Mesenchymal stem cell (in vitro differentiated cells and primary cell): ENCODE measurements at regions not wholly inside any gene's neighbourhood (a gene's known extent, or its start where the extent isn't known, plus 50 kb on each side); places are given as distances from the start of the nearest gene placed in this dataset.

Experiments used
- DNase-seq: peaks from one replicate; pipeline ENCODE4 v3.0.0-alpha.2; 2013
- H2AFZ ChIP-seq: one replicate; pipeline ENCODE4 v1.6.1; 2013; ENCODE audit warnings: low read depth, mild to moderate bottlenecking, control low read depth, inconsistent platforms, low read length, moderate library complexity
- H2AK5ac ChIP-seq: 2 replicates; pipeline ENCODE4 v1.6.1; 2013; ENCODE audit warnings: low read length, moderate library complexity, mild to moderate bottlenecking, inconsistent platforms; ENCODE audit not compliant: severe bottlenecking
- H2BK120ac ChIP-seq: one replicate; pipeline ENCODE4 v1.6.1; 2013; ENCODE audit warnings: low read depth, mild to moderate bottlenecking, inconsistent platforms, low read length, moderate library complexity
- H2BK12ac ChIP-seq, 2 experiments: one replicate each; pipeline ENCODE4 v1.6.1; 2013; ENCODE audit warnings: inconsistent platforms in 2 of 2, low read length in 2 of 2, mild to moderate bottlenecking in 2 of 2, moderate library complexity in 2 of 2, control low read depth in 1 of 2
- H2BK15ac ChIP-seq: one replicate; pipeline ENCODE4 v1.6.1; 2013; ENCODE audit warnings: mild to moderate bottlenecking, low read depth, inconsistent platforms; ENCODE audit not compliant: poor library complexity, severe bottlenecking
- H2BK5ac ChIP-seq: 2 replicates; pipeline ENCODE4 v1.6.1; 2013; ENCODE audit warnings: low read depth, mild to moderate bottlenecking, low read length, control low read depth, inconsistent platforms; ENCODE audit not compliant: poor library complexity, severe bottlenecking
- H3K14ac ChIP-seq, 2 experiments: one replicate each; pipeline ENCODE4 v1.6.1; 2013; ENCODE audit warnings: inconsistent platforms in 2 of 2, low read length in 2 of 2, control low read depth in 1 of 2, mild to moderate bottlenecking in 1 of 2, moderate library complexity in 1 of 2
- H3K18ac ChIP-seq, 2 experiments: one replicate each; pipeline ENCODE4 v1.6.1; 2013; ENCODE audit warnings: inconsistent platforms in 2 of 2, low read length in 2 of 2, control low read depth in 1 of 2, low read depth in 1 of 2, mild to moderate bottlenecking in 1 of 2
- H3K23ac ChIP-seq, 2 experiments: one replicate each; pipeline ENCODE4 v1.6.1; 2013; ENCODE audit warnings: inconsistent platforms in 2 of 2, low read length in 2 of 2, mild to moderate bottlenecking in 2 of 2, moderate library complexity in 2 of 2, control low read depth in 1 of 2
- H3K27ac ChIP-seq: 2 replicates; pipeline ENCODE4 v1.5.1; 2013; ENCODE audit warnings: mild to moderate bottlenecking, moderate library complexity, low read length, control low read depth, inconsistent platforms; ENCODE audit not compliant: poor library complexity, severe bottlenecking
- H3K27me3 ChIP-seq, 2 experiments: 2 replicates each; pipeline versions ENCODE4 v1.6.1 to v1.7.0; 2013; ENCODE audit warnings: low read length in 2 of 2, mild to moderate bottlenecking in 2 of 2, moderate library complexity in 2 of 2, control low read depth in 1 of 2, inconsistent platforms in 1 of 2; ENCODE audit not compliant: control insufficient read depth in 1 of 2, insufficient read depth in 1 of 2
- H3K36me3 ChIP-seq, 2 experiments: 2 replicates each; pipeline versions ENCODE4 v1.6.1 to v1.7.0; 2013; ENCODE audit warnings: low read length in 2 of 2, control low read depth in 1 of 2, inconsistent platforms in 1 of 2, low read depth in 1 of 2, mild to moderate bottlenecking in 1 of 2; ENCODE audit not compliant: insufficient read depth in 2 of 2, control insufficient read depth in 1 of 2
- H3K4ac ChIP-seq, 2 experiments: one replicate each; pipeline ENCODE4 v1.6.1; 2013; ENCODE audit warnings: inconsistent platforms in 2 of 2, low read length in 2 of 2, mild to moderate bottlenecking in 2 of 2, moderate library complexity in 2 of 2, control low read depth in 1 of 2, low read depth in 1 of 2
- H3K4me1 ChIP-seq: 2 replicates; pipeline ENCODE4 v1.6.1; 2013; ENCODE audit warnings: low read depth, low read length, control low read depth; ENCODE audit not compliant: control insufficient read depth, insufficient read depth
- H3K4me2 ChIP-seq: 2 replicates; pipeline ENCODE4 v1.6.1; 2013; ENCODE audit warnings: low read length, mild to moderate bottlenecking, inconsistent platforms; ENCODE audit not compliant: poor library complexity, severe bottlenecking
- H3K4me3 ChIP-seq, 2 experiments: 2 replicates each; pipeline versions ENCODE4 v1.5.1 to v1.7.0; 2013; ENCODE audit warnings: low read length in 2 of 2, mild to moderate bottlenecking in 2 of 2, control low read depth in 1 of 2, low read depth in 1 of 2; ENCODE audit not compliant: insufficient read depth in 1 of 2
- H3K79me1 ChIP-seq: replicated peaks from 2 replicates; pipeline ENCODE4 v1.6.1; 2013; ENCODE audit warnings: mild to moderate bottlenecking, control low read depth, low read length, inconsistent platforms; ENCODE audit not compliant: poor library complexity, severe bottlenecking
- H3K9ac ChIP-seq: 2 replicates; pipeline ENCODE4 v1.7.0; 2013; ENCODE audit warnings: mild to moderate bottlenecking, low read length, moderate library complexity
- H3K9me3 ChIP-seq: 2 replicates; pipeline ENCODE4 v1.7.0; 2013; ENCODE audit warnings: mild to moderate bottlenecking, low read length; ENCODE audit not compliant: control insufficient read depth
- H4K8ac ChIP-seq: one replicate; pipeline ENCODE4 v1.6.1; 2013; ENCODE audit warnings: inconsistent platforms, mild to moderate bottlenecking, low read length, moderate library complexity
- H4K91ac ChIP-seq: one replicate; pipeline ENCODE4 v1.6.1; 2013; ENCODE audit warnings: mild to moderate bottlenecking, low read length, inconsistent platforms
- WGBS: methylation state at CpG from one replicate; pipeline ENCODE4 v1.1.7; 2013; ENCODE audit warnings: mixed read lengths; 5-methylcytosine and 5-hydroxymethylcytosine counted together

DNA sequence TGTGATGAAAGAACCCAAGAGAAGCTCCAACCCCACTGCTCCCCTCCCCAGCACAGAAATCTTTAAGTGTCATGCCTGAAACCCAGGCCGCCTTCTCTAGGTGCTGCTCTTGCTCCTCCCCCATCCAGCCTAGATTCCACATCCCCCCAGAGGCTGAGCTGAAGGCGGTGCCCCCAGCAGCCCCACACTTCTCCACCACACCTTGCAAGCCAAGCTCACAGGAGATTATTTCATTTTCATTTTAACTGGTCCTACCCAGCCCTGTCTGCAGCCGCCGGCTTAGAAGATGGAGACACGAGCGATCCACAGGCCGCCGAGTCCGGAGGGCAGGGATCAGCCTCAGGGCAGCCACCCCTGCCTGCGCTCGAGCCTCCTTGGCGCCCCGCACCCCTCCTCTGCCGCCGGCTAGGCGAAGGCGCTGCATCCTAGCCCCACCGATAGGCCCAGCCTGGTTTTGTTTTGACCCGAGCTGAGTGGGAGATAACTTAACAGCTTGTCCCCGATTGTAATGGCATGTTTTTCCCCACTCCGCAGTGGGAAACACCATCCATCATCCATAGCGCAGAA lies 125.3 kb downstream of the RBFOX3 start:
- Histone ChIP-seq H3K14ac (no peak overlapping the region), H3K9me3 (no peaks in the 10 kb centered on the region), H3K36me3 (no peaks in the 10 kb centered on the region), H4K91ac (no peak overlapping the region), H3K23ac (no peak overlapping the region), H2AK5ac (no peak overlapping the region), H3K4me3 (no peak overlapping the region), H2AFZ (no peak overlapping the region), H3K4me2 (no peak overlapping the region), H2BK12ac (no peak overlapping the region), H3K27me3 (peaks cover 0 to 81% of the 10 kb centered on the region in 2 experiments), H4K8ac (no peak overlapping the region), H3K4ac (no peak overlapping the region), H3K4me1 (no peaks in the 10 kb centered on the region), H3K9ac (no peak overlapping the region), H2BK15ac (no peak overlapping the region), H2BK120ac (no peak overlapping the region), H3K79me1 (no peaks in the 10 kb centered on the region), H3K18ac (no peak overlapping the region), H2BK5ac (no peak overlapping the region), H3K27ac (no peak overlapping the region)
- WGBS: 86% methylated on average over 22 of the region's 22 CpGs
- DNase-seq: no peak

DNA sequence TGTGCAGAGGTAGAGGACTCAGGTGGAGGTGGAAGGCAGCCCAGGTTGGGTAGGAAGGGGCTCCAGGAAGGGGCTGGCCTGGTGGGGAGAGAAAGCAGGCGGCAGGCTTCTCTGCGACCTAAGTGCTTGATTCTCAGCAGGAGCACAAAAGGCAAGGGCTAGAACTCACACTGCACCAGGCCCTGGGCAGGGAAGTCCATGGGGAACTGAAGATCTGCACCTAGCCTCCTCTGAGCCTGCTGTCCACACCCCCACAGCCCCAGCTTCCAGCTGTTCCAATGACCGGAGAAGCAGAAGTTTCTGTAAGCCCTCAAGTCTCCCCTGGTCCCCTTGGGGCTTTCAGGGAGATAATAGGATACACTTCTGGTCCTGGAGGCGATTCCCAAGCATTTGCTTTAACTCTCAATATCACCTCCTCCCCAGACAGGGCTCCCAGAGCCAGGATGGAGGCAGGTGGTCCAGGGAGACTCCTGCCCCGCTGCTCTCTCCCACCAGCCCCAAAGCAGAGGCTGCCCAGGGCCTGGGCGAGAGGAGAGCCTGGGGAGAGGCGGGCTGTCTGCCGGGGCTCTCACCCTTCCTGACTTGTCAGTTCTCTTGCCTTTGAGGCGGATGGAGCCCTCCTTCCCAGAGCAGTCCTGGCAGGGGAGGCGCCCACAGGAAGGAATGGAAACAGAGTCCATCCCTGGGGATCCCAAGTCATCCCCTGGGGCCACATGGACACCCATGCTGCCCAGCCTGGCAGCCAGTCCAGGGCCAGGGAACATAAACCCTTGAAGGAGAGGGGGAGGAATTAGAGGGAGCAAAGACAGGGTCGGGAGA lies 126.0 kb downstream of the RBFOX3 start:
- Histone ChIP-seq H2AFZ (no peak overlapping the region), H4K8ac (no peak overlapping the region), H2AK5ac (no peak overlapping the region), H3K18ac (no peak overlapping the region), H3K4me2 (no peak overlapping the region), H3K23ac (no peak overlapping the region), H3K14ac (no peak overlapping the region), H4K91ac (no peak overlapping the region), H3K4me3 (no peak overlapping the region), H2BK12ac (no peak overlapping the region), H2BK15ac (no peak overlapping the region), H3K27me3 (peaks cover 0 to 80% of the 10 kb centered on the region in 2 experiments), H3K4ac (no peak overlapping the region), H2BK120ac (no peak overlapping the region), H3K27ac (no peak overlapping the region), H2BK5ac (no peak overlapping the region), H3K79me1 (no peaks in the 10 kb centered on the region), H3K9me3 (no peaks in the 10 kb centered on the region), H3K4me1 (no peaks in the 10 kb centered on the region), H3K9ac (no peak overlapping the region), H3K36me3 (no peaks in the 10 kb centered on the region)
- WGBS: 42% methylated on average over 11 of the region's 11 CpGs
- no peak for DNase-seq

DNA sequence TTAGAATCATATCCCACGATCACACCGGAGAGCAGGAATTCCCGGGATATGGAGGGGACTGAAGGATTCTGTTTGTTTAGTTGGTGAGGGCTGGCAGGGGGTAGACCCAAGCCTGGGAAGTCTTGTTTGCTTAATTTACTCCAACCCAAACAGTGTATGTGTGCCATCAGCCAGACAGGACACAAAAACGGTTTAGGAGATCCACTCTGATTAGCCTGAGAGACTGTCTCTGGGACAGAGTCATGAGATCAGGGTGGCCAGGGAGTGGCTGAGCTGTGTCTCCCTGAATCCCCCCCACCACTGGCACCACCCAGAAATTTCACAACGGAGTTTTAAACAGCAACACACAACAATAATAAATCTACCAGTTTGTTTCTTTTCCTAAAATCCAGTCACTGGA lies 127.0 kb downstream of the RBFOX3 start:
- WGBS: 54% methylated on average over 5 of the region's 5 CpGs

DNA sequence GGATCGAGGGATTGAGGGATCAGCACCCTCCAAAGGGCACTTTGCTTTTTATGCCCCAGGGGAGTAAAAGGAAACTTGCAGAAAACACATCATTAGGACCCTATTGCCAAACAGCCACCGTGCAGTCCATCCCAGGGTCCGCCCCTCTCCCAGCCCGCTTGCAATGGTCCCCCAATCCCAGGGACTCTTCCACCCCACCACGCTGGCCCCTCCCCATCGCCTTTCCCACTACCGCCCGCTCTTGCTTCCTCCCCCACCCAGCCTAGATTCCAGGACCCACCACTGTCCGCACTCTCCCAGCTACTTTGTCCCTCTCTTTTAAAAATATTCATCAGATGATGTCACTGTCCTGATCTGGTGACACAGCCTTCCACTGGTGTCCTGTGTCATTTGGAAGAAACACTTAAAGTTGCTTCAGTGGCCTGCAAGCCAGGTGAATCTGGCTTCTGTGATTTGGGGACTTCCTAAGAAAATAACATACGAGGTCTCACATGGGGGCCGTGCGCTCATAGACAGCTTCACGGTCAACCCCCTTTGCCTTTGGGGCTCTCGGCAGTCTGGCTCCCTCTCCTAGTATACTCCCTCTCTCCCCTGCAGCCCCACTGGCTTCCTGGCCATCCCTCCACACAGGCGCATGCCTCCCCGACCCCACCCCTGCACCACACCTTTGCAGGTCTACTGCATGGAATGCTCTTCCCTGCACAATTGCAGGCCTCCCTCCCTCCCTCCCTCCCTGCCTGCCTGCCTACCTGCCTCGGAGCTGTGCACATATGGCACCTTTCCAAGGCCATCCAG lies 127.9 kb downstream of the RBFOX3 start:
- no peak overlapping the region for H3K14ac ChIP-seq
- H3K36me3 ChIP-seq: no peaks in the 10 kb centered on the region
- H3K4ac ChIP-seq: no peak overlapping the region
- no peaks in the 10 kb centered on the region for H3K79me1 ChIP-seq
- H2AFZ ChIP-seq: no peak overlapping the region
- no peak overlapping the region for H3K18ac ChIP-seq
- H4K91ac ChIP-seq: no peak overlapping the region
- no peak overlapping the region for H3K4me2 ChIP-seq
- H3K9me3 ChIP-seq: no peaks in the 10 kb centered on the region
- H3K4me3 ChIP-seq: no peak overlapping the region
- H2AK5ac ChIP-seq: no peak overlapping the region
- H2BK120ac ChIP-seq: no peak overlapping the region
- H3K27me3 ChIP-seq: peaks cover 0 to 78% of the 10 kb centered on the region in 2 experiments
- no peaks in the 10 kb centered on the region for H3K4me1 ChIP-seq
- no peak overlapping the region for H2BK5ac ChIP-seq
- no peak overlapping the region for H2BK15ac ChIP-seq
- no peak overlapping the region for H2BK12ac ChIP-seq
- no peak overlapping the region for H3K9ac ChIP-seq
- 50% methylated on average over 15 of the region's 17 CpGs for WGBS
- no peak for DNase-seq
- no peak overlapping the region for H3K23ac ChIP-seq
- H3K27ac ChIP-seq: no peak overlapping the region
- H4K8ac ChIP-seq: no peak overlapping the region

More for the DNA sequence above, 127.0 kb downstream of the RBFOX3 start:
- Histone ChIP-seq H2AFZ (no peak overlapping the region), H3K23ac (no peak overlapping the region), H2AK5ac (no peak overlapping the region), H4K91ac (no peak overlapping the region), H2BK120ac (no peak overlapping the region), H3K36me3 (no peaks in the 10 kb centered on the region), H2BK15ac (no peak overlapping the region), H3K27me3 (peaks cover 0 to 85% of the 10 kb centered on the region in 2 experiments), H3K79me1 (no peaks in the 10 kb centered on the region), H2BK12ac (no peak overlapping the region), H3K27ac (no peak overlapping the region), H2BK5ac (no peak overlapping the region), H3K9ac (no peak overlapping the region), H3K18ac (no peak overlapping the region), H3K4me3 (no peak overlapping the region), H4K8ac (no peak overlapping the region), H3K4me1 (no peaks in the 10 kb centered on the region), H3K9me3 (no peaks in the 10 kb centered on the region), H3K4me2 (no peak overlapping the region), H3K4ac (no peak overlapping the region), H3K14ac (no peak overlapping the region)
- no peak for DNase-seq
